Adipocyte (in vitro differentiated cells): ENCODE measurements at regions not wholly inside any gene's neighbourhood (a gene's known extent, or its start where the extent isn't known, plus 50 kb on each side); places are given as distances from the start of the nearest gene placed in this dataset.

ENCODE experiments used
- DNase-seq: peaks from one replicate; pipeline ENCODE4 v3.0.0-alpha.2; 2015; ENCODE audit warnings: low read depth
- H3K27me3 ChIP-seq: replicated peaks from 2 replicates; pipeline ENCODE4 v1.7.0; 2013; ENCODE audit warnings: mild to moderate bottlenecking, low read length, moderate library complexity; ENCODE audit not compliant: control insufficient read depth, insufficient read depth
- H3K36me3 ChIP-seq: 2 replicates; pipeline ENCODE4 v1.7.0; 2013; ENCODE audit warnings: low read length, mild to moderate bottlenecking, moderate library complexity; ENCODE audit not compliant: control insufficient read depth, insufficient read depth, severe bottlenecking
- H3K4me1 ChIP-seq: 2 replicates; pipeline ENCODE4 v1.7.0; 2013; ENCODE audit warnings: mild to moderate bottlenecking, low read length, moderate library complexity; ENCODE audit not compliant: control insufficient read depth, insufficient read depth
- H3K4me3 ChIP-seq: 2 replicates; pipeline ENCODE4 v1.7.0; 2013; ENCODE audit warnings: mild to moderate bottlenecking, low read length, moderate library complexity
- H3K9ac ChIP-seq: 2 replicates; pipeline ENCODE4 v1.7.0; 2013; ENCODE audit warnings: mild to moderate bottlenecking, low read length, moderate library complexity
- H3K9me3 ChIP-seq: 2 replicates; pipeline ENCODE4 v1.7.0; 2013; ENCODE audit warnings: mild to moderate bottlenecking, low read length, moderate library complexity; ENCODE audit not compliant: control insufficient read depth

- Histone ChIP-seq H3K9me3 (peaks cover 4% of the 10 kb centered on the region), H3K4me1 (no peaks in the 10 kb centered on the region), H3K27me3 (no peaks in the 10 kb centered on the region), H3K4me3 (no peak overlapping the region), H3K36me3 (no peaks in the 10 kb centered on the region), H3K9ac (no peak overlapping the region)
- no peak for DNase-seq
Observed at GRCh38 chr2:116832148-116832547, 982.3 kb upstream of the DDX18 start.

DNA sequence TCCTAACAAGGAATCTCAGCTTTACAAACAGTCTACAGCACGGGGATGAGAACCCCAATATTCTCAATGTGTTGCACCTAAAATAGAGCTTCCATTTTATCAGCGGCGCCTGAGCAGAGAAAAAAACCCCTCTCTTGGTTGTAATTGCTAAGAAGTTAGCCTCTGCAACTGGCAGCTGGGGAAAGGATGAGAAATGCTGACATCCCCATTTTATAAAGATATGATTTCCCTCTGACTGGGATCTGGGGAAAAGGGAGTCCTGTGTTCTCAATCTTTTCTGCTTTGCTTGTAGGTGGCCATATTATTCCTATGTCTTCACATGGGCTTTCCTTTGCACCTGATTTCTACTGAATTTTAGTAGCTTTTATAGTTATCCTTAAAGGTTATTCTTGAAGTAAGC lies 981.4 kb upstream of the DDX18 start:
- Histone ChIP-seq H3K9ac (no peak overlapping the region), H3K9me3 (peaks cover 4% of the 10 kb centered on the region), H3K4me3 (no peak overlapping the region), H3K27me3 (no peaks in the 10 kb centered on the region), H3K36me3 (no peaks in the 10 kb centered on the region), H3K4me1 (no peaks in the 10 kb centered on the region)
- DNase-seq: no peak

DNA sequence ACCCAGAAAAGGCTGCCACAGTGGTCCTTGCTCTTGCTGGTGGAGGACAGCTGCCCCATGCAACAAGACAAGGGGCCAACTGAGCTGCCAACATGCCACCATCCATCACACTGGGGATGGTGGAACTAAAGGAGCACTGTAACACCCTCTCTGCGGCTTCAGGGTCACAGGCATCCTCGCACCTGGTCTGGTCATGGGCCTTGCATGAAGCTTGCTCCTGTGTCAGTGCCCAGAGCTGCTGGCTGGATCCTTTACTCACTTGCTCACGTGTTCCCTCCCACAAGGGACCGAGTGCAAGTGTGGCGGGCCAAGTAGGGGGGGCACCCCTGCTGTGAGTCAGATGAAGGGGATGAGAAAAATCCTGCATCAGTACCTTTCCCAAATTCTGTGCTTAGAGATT lies 972.3 kb upstream of the DDX18 start:
- Histone ChIP-seq H3K9ac (no peak overlapping the region), H3K9me3 (peaks cover 5% of the 10 kb centered on the region)

GRCh38 chr2:116859708-116860107 lies 954.8 kb upstream of the DDX18 start:
- no peak overlapping the region for H3K4me3 ChIP-seq
- DNase-seq: no peak
- peaks cover 6% of the 10 kb centered on the region for H3K9me3 ChIP-seq
- no peaks in the 10 kb centered on the region for H3K36me3 ChIP-seq
- H3K27me3 ChIP-seq: no peaks in the 10 kb centered on the region
- H3K4me1 ChIP-seq: no peaks in the 10 kb centered on the region
- H3K9ac ChIP-seq: no peak overlapping the region

More for the DNA sequence above, 972.3 kb upstream of the DDX18 start:
- DNase-seq: no peak
- no peaks in the 10 kb centered on the region for H3K36me3 ChIP-seq
- no peak overlapping the region for H3K4me3 ChIP-seq
- H3K4me1 ChIP-seq: no peaks in the 10 kb centered on the region
- no peaks in the 10 kb centered on the region for H3K27me3 ChIP-seq

- Histone ChIP-seq H3K4me3 (no peak overlapping the region), H3K27me3 (no peaks in the 10 kb centered on the region), H3K9ac (no peak overlapping the region), H3K9me3 (peaks cover 5% of the 10 kb centered on the region), H3K4me1 (no peaks in the 10 kb centered on the region), H3K36me3 (no peaks in the 10 kb centered on the region)
- no peak for DNase-seq
Observed at GRCh38 chr2:116874021-116874420, 940.5 kb upstream of the DDX18 start.

- no peak for DNase-seq
- H3K9me3 ChIP-seq: peaks cover 9% of the 10 kb centered on the region
- H3K36me3 ChIP-seq: no peaks in the 10 kb centered on the region
- H3K27me3 ChIP-seq: no peaks in the 10 kb centered on the region
- no peak overlapping the region for H3K4me3 ChIP-seq
- H3K9ac ChIP-seq: no peak overlapping the region
- H3K4me1 ChIP-seq: no peaks in the 10 kb centered on the region
Observed at GRCh38 chr2:116877274-116877673, 937.2 kb upstream of the DDX18 start.

GRCh38 chr2:116877944-116878343 lies 936.5 kb upstream of the DDX18 start:
- peaks cover 9% of the 10 kb centered on the region for H3K9me3 ChIP-seq
- H3K36me3 ChIP-seq: no peaks in the 10 kb centered on the region
- DNase-seq: no peak
- H3K9ac ChIP-seq: no peak overlapping the region
- H3K4me3 ChIP-seq: no peak overlapping the region
- no peaks in the 10 kb centered on the region for H3K4me1 ChIP-seq
- no peaks in the 10 kb centered on the region for H3K27me3 ChIP-seq

DNA sequence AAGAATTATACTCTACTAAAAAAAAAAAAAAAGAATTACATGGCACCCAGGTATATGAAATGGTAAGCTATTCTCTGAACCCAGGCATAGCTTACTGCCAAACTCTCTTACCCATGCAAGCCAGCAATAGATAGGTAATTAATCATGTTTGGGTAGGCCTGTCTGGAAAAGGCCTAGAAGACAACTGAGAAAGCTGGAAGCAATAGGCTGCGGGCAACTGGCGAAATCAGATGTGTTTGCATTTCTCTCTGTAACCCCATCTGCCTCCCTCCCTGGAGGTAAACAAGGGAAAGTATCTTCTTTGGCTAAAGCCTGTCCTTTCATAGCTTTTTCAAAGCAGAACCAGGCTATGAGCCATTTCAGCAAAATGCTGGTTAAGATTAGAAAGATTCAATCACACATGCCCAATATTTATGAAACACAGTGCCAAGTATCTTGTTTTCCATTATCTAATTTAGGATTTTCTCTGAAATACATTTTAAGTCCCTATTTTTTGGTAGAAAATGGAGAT lies 934.8 kb upstream of the DDX18 start:
- Histone ChIP-seq H3K4me3 (no peak overlapping the region), H3K9ac (no peak overlapping the region), H3K27me3 (no peaks in the 10 kb centered on the region), H3K9me3 (peaks cover 9% of the 10 kb centered on the region), H3K4me1 (no peaks in the 10 kb centered on the region), H3K36me3 (no peaks in the 10 kb centered on the region)
- DNase-seq: no peak

DNA sequence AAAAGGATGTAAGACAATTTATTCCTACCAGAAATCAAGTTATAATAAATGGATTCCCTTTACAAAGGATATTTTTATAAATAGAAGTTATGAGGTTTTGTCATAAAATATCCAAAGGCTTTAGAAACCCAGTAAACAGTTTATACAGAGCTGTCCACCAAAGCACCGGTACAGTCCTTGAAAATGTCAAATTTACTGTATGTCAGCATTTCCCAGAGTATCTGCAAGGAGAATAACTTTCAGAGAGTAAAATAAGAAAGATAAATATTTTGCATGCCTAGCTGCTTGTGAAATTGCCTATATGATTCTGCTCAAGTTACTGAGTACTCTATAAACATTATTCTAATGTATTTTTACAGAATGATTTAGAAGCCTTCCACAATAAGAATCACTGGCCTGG lies 923.3 kb upstream of the DDX18 start:
- no peak overlapping the region for H3K9ac ChIP-seq
- DNase-seq: no peak
- H3K4me1 ChIP-seq: no peaks in the 10 kb centered on the region
- no peaks in the 10 kb centered on the region for H3K36me3 ChIP-seq
- no peaks in the 10 kb centered on the region for H3K27me3 ChIP-seq
- no peak overlapping the region for H3K4me3 ChIP-seq
- peaks cover 13% of the 10 kb centered on the region for H3K9me3 ChIP-seq

GRCh38 chr2:116911540-116911939 lies 903.0 kb upstream of the DDX18 start:
- H3K36me3 ChIP-seq: no peaks in the 10 kb centered on the region
- peaks cover 5% of the 10 kb centered on the region for H3K9me3 ChIP-seq
- H3K4me3 ChIP-seq: no peak overlapping the region
- H3K27me3 ChIP-seq: no peaks in the 10 kb centered on the region
- no peak for DNase-seq
- no peaks in the 10 kb centered on the region for H3K4me1 ChIP-seq
- no peak overlapping the region for H3K9ac ChIP-seq

- no peaks in the 10 kb centered on the region for H3K4me1 ChIP-seq
- H3K9me3 ChIP-seq: no peaks in the 10 kb centered on the region
- H3K4me3 ChIP-seq: no peak overlapping the region
- H3K27me3 ChIP-seq: no peaks in the 10 kb centered on the region
- no peak for DNase-seq
- no peaks in the 10 kb centered on the region for H3K36me3 ChIP-seq
- H3K9ac ChIP-seq: no peak overlapping the region
Observed at GRCh38 chr2:116915673-116916072, 898.8 kb upstream of the DDX18 start.

DNA sequence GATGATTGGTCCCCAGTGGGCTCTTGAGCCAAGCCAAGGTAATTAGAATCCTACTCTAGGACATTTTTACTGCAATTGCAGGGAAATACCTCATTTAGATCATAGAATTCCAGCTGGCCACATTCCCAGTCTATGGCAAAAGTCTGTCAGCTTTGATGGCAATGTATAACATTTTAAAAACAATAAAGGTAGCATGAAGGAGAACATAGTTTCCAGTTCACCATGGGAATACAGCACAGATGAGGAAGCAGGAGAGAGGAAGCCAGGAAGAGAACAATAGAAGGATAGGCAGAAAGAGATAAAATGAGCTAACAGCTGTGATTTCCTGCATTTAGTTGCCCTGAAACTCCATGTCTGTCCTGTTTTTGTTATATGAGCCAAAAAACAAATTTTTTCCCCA lies 897.3 kb upstream of the DDX18 start:
- Histone ChIP-seq H3K9ac (no peak overlapping the region), H3K36me3 (no peaks in the 10 kb centered on the region), H3K4me3 (no peak overlapping the region), H3K27me3 (no peaks in the 10 kb centered on the region), H3K9me3 (no peaks in the 10 kb centered on the region), H3K4me1 (no peaks in the 10 kb centered on the region)
- DNase-seq: no peak
